Inflammatory macrophage treated with lipopolysaccharide for 1 hour (primary cell): ENCODE measurements at regions not wholly inside any gene's neighbourhood (a gene's known extent, or its start where the extent isn't known, plus 50 kb on each side); places are given as distances from the start of the nearest gene placed in this dataset.
A peak's percentile ranks its signal among the peaks of the same experiment; 100 is the strongest.
"Not testable (repeated sequence)": the region's sequence is repeated elsewhere in the genome, so short reads cannot be mapped to it uniquely, and the experiment has no call there.

Source experiments
- DNase-seq, 2 donors: peaks; one replicate each; pipeline ENCODE4 v3.0.0-alpha.2; 2020 to 2022

DNA sequence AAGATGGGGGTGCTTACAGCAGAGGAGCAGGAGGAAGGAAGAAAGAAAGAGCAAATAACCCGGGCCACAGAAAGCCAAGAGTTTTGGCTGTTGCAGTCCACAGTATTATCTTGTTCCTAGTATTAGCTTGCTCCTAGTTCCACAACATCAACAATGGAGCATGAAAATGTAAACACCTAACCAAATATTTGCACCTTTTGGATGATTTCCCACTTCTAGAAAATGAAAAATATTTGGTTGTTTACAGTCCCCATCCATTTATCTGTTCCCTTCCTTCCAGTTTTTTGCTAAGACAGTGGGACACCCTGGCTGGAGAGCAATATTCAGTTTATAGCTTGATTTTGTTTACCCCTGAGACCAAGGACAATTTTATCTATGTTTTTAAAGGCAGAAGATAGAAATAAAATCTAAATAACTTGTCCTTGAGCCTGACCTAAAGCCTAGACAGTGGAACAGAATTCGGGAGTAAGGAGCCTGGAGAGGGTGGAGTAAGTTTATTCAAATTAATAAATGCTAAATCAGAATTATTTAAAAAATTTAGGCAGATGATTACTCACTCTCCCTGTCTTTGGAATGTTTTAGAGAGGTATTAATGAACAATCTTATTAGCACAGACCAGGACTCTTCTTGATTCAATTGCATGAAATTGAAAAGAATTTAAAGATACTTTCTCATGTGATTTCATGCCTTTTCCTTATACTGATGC is 51.6 kb downstream of the RESF1 start:
- no peak for DNase-seq

DNA sequence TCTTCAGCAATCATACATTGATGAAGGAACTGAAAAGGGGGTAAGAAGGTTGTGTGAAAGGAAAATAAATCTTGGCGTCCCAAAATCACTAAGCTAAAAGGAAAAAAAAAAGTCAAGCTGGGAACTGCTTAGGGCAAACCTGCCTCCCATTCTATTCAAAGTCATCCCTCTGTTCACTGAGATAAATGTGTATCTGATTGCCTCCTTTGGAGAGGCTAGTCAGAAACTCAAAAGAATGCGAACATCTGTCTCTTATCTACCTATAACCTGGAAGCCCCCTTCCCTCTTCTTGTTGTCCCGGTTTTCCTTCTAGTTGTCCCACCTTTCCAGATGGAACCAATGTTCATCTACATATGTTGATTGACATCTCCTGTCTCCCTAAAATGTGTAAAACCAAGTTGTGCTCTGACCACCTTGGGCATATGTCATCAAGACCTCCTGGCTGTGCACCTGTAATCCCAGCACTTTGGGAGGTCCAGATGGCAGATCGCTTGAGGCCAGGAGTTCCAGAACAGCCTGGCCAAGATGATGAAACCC is 53.1 kb downstream of the RESF1 start:
- DNase-seq = no peak

- DNase-seq = no peak
Measured at GRCh38 chr12:32015036-32015435, 55.8 kb downstream of the RESF1 start.

DNA sequence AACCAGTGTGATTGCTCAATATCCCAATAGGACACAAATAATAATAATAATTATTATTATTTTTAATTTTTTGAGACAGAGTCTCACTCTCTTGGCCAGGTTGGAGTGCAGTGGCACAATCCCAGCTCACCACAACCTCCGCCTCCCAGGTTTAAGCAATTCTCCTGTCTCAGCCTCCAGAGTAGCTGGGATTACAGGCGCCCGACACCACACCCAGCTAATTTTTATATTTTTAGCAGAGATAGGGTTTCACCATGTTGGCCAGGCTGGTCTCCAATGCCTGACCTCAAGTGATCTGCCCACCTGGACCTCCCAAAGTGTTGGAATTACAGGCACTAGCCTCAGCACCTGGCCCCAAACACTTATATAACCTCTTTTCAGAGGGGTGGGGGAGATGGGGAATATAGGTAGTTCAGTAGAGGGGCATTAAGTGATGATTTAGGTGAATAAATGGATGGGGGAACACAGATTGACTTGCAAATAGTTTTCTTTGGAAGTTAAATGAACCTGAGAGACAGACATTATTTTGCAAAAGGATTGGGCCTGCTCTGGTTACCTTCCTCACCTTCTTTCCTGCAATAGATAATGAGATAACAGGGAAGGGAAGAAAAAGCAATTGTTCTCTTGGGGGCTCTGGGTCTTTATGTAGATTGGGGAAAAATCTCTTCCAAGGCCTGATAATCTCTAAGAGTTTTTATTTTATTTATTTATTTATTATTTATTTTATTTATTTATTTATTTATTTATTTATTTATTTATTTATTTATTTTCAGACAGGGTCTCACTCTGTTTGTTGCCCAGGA is 57.7 kb downstream of the RESF1 start:
- no peak for DNase-seq

DNA sequence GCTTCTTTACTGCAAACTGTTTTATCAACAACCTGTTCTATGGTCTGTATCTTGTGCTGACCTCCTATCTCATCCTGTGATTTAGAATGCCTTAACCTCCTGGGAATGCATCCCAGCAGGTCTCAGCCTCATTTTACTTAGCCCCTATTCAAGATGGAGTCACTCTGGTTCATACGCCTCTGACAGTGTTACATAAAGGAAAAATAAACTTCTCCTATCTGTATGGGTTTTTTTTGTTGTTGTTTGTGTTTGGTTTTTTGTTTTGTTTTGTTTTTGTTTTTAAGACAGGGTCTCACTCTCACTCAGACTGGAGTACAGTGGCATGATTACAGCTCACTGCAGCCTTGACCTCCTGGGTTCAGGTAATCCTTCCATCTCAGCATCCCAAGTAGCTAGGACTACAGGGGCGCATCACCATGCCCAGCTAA is 62.1 kb downstream of the RESF1 start:
- DNase-seq = no peak

GRCh38 chr12:32022387-32022786 is 63.2 kb downstream of the RESF1 start:
- DNase-seq = not testable (repeated sequence)

DNA sequence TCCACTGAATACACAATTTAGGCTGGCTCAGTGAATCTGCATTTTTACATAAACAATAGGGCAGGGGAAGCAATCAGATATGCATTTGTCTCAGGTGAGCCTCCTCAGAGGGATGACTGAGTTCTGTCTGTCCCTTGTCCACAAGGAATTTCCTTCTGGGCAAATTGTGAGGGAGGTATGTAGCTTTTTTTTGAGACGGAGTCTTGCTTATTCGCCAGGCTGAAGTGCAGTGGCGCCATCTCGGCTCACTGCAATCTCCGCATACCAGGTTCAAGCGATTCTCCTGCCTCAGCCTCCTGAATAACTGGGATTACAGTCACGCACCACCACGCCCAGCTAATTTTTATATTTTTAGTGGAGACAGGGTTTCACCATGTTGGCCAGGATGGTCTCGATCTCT is 64.6 kb downstream of the RESF1 start:
- not testable (repeated sequence) for DNase-seq

GRCh38 chr12:32024884-32025592 is 65.8 kb downstream of the RESF1 start:
- DNase-seq = no peak

DNA sequence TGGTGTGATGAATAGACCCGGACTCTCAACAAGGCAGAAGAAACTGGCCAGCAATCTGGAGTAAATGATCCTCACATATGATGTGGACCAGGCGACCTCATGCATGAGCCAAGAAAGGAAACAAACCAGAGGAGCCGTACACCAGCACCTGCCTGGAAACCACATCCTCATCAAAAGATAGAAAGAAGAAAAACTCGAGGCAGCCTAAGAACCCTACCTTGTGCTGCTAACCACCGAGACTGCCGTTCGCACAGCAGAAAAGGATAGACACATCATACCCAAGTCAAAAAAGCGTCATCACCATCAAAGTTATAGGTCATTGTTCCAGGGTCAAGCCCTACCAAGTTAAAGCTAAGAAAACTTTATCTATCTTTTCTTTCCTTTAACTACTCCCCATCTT is 66.7 kb downstream of the RESF1 start:
- no peak for DNase-seq

GRCh38 chr12:32027684-32028365 is 68.6 kb downstream of the RESF1 start:
- DNase-seq = peak; percentile 17 to 25

GRCh38 chr12:32030151-32030550 is 70.9 kb downstream of the RESF1 start:
- no peak for DNase-seq

DNA sequence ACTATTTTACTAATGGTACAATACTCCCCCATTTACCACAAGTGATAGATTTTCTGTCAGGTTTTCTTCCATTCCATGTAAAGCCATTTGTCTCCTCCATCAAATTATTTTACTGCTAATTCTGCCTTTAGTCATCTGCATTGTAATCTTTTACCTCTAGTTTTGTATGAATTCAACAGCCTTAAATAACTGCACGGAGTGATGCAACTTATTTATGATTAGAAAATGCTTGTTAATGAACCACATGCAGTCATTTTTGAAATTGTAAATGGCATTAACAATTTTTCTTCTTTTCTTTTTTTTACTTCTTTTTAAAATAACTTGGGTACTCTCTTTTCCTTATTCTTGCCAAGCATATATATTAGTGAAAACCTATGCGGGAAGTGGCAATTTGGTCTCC is 71.5 kb downstream of the RESF1 start:
- DNase-seq = no peak

GRCh38 chr12:32031109-32031508 is 71.9 kb downstream of the RESF1 start:
- no peak for DNase-seq

GRCh38 chr12:32032205-32032810 is 73.1 kb downstream of the RESF1 start:
- DNase-seq = no peak

DNA sequence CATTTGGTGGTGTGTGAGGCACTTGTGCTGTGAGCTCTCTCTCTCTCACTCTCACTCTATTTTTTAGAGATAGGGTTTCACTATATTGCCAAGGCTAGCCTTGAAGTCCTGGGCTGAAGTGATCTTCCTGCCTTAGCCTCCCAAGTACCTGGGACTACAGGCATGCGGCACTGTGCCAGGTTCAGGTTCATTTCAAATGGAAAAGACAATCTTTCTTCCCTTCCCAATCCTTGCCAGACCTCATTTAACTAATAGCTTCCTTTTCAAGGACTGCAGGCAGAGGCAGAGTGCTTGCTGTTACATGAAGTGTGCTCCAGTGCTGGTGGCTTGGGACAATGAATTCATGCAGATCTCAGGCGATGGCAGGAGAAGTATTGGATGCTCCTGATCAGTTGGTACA is 73.2 kb upstream of the BICD1 start:
- no peak for DNase-seq

- no peak for DNase-seq
Measured at GRCh38 chr12:32034045-32034444, 72.6 kb upstream of the BICD1 start.

GRCh38 chr12:32036477-32037263 is 70.0 kb upstream of the BICD1 start:
- DNase-seq = no peak

DNA sequence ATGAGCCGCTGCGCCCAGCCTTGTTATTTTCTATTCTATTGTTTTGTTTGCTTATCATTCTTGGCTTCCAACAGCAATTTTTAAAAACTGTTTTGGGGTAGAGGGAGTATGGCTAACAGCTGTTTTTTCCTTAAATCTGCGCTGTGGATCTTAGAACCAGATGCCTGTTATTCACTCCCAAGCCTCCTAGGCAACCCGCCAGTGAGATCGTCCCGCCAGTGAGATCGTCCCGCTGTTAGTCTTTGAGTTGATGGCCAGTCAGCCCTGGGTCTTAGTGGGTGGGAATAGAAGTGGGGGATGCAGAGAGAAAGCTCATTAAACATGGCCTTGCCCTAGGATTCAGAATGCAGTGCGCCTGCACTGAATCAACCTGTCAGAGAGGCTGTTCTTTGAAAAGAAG is 67.3 kb upstream of the BICD1 start:
- no peak for DNase-seq

DNA sequence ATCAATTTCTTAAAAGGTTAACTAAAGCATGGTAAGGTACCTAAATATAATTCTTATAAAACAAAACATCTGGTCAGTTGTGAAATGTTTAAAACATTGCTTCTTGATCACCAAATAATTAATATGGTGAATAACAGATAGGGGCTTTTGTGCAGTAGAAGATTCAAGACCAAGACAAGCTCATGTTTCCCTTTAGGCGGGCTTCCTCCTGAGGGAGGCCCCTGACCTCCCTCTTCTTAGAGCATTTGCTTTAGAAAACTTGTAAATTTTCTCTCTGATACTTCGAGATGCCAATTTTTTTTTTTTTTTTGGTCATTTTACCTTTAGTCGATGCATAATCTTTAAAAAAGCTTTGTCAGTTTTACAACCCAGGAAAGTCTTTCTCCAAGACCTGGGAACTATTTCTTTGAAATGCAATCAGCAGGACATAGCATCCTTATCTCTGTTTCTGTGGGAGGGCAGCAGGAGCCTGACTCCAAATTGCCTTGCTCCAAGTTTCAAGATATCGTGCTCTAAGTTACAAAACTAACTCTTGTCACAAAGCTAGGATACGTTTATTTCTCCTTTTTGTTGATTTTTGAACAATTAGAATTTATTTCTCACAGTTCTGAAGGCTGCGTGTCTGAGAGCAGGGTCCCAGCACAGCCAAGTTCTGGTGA is 66.6 kb upstream of the BICD1 start:
- no peak for DNase-seq

DNA sequence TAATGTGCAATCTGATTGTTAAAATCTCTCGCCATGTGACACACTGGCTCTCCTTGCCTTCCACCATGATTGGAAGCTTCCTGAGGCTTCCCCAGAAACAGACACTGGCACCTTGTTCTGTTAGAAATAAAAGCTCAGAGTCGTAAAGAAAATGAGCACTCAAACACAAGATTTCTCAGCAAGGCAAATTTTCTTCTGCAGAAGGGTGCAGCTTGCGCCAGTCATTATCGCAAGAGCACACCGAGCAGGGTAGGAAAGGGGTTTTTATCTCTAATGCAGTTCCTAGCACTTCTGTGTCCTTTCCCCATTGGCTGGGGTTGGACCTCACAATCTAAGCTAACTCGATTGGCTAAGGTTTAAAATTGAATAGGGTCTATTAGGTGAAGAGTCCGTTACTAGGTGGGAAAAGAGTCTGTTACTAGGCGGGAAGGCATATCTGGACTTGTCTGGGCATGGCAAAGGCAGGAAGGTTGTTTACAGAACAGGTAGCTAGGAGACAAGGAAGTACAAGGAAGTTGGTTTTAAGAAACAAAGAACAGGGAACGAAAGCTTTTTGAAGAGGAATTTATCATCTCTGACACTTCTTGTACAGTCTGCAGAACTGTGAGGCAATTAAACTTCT is 62.6 kb upstream of the BICD1 start:
- DNase-seq = no peak
